Smooth muscle cell (in vitro differentiated cells): ENCODE measurements at regions not wholly inside any gene's neighbourhood (a gene's known extent, or its start where the extent isn't known, plus 50 kb on each side); places are given as distances from the start of the nearest gene placed in this dataset.
"Not testable (repeated sequence)": the region's sequence is repeated elsewhere in the genome, so short reads cannot be mapped to it uniquely, and the experiment has no call there.

Experiments
- DNase-seq: peaks from one replicate; lab custom pipeline; 2025; ENCODE audit not compliant: unreplicated experiment; lab: John Stamatoyannopoulos, UW
- H2AFZ ChIP-seq: fragments of 200-600 bp; sonication (generic); 2 replicates; pipeline ENCODE4 v1.6.0; 2016; ENCODE audit warnings: antibody characterized with exemption, low read depth, mild to moderate bottlenecking
- H3F3A ChIP-seq: fragments of 200-600 bp; sonication (generic); 2 replicates; pipeline ENCODE4 v1.6.0; 2017; ENCODE audit warnings: antibody characterized with exemption, low read depth
- H3K27ac ChIP-seq: fragments of 200-600 bp; sonication (generic); 2 replicates; pipeline ENCODE4 v1.5.1; 2016; ENCODE audit warnings: low read depth, mild to moderate bottlenecking
- H3K27me3 ChIP-seq: fragments of 200-600 bp; sonication (generic); 2 replicates; pipeline ENCODE4 v1.6.1; 2016; ENCODE audit warnings: low read depth, mild to moderate bottlenecking
- H3K36me3 ChIP-seq: fragments of 200-600 bp; sonication (generic); 2 replicates; pipeline ENCODE4 v1.5.1; 2016; ENCODE audit warnings: low read depth
- H3K4me1 ChIP-seq: fragments of 200-600 bp; sonication (generic); 2 replicates; pipeline ENCODE4 v1.5.1; 2016; ENCODE audit warnings: low read depth
- H3K4me2 ChIP-seq: fragments of 200-600 bp; sonication (generic); 2 replicates; pipeline ENCODE4 v1.6.0; 2016; ENCODE audit warnings: mild to moderate bottlenecking
- H3K4me3 ChIP-seq: fragments of 200-600 bp; sonication (generic); 2 replicates; pipeline ENCODE4 v1.5.1; 2016; ENCODE audit warnings: mild to moderate bottlenecking
- H3K79me2 ChIP-seq: fragments of 200-600 bp; sonication (generic); 2 replicates; pipeline ENCODE4 v1.6.0; 2016; ENCODE audit warnings: low read depth, mild to moderate bottlenecking
- H3K9ac ChIP-seq: fragments of 200-600 bp; sonication (generic); 2 replicates; pipeline ENCODE4 v1.6.0; 2016; ENCODE audit warnings: low read depth
- H3K9me3 ChIP-seq: fragments of 200-600 bp; sonication (generic); replicated peaks from 2 replicates; pipeline ENCODE4 v1.5.1; 2016; ENCODE audit warnings: low read depth
- H4K20me1 ChIP-seq: fragments of 200-600 bp; sonication (generic); 2 replicates; pipeline ENCODE4 v1.6.0; 2016; ENCODE audit warnings: low read depth
- WGBS: methylation state at CpG from one replicate; pipeline ENCODE4 v1.1.7; 2016; ENCODE audit warnings: low lambda C conversion rate; 5-methylcytosine and 5-hydroxymethylcytosine counted together
- TF ChIP-seq, protein P1 (sequence below): fragments of 200-600 bp; sonication (generic); IDR thresholded peaks from 2 replicates; pipeline ENCODE4 v1.5.1; 2017; ENCODE audit warnings: borderline replicate concordance, mild to moderate bottlenecking, antibody characterized with exemption; ENCODE audit not compliant: insufficient read depth, poor library complexity, severe bottlenecking

GRCh38 chr3:193822492-193823212 lies 229.6 kb downstream of the OPA1 start:
- H3K4me2 ChIP-seq: peak overlapping the region; percentile 67
- no peaks in the 10 kb centered on the region for H3K9me3 ChIP-seq
- H3K36me3 ChIP-seq: no peaks in the 10 kb centered on the region
- no peaks in the 10 kb centered on the region for H3K27me3 ChIP-seq
- H3K9ac ChIP-seq: no peak overlapping the region
- H4K20me1 ChIP-seq: no peaks in the 10 kb centered on the region
- no peak overlapping the region for H3K4me3 ChIP-seq
- no peaks in the 10 kb centered on the region for H3K79me2 ChIP-seq
- peaks cover 11% of the 10 kb centered on the region for H3F3A ChIP-seq
- no peak overlapping the region for H2AFZ ChIP-seq
- peak overlapping the region; percentile 81 for H3K27ac ChIP-seq
- TF ChIP-seq, protein P1, sequence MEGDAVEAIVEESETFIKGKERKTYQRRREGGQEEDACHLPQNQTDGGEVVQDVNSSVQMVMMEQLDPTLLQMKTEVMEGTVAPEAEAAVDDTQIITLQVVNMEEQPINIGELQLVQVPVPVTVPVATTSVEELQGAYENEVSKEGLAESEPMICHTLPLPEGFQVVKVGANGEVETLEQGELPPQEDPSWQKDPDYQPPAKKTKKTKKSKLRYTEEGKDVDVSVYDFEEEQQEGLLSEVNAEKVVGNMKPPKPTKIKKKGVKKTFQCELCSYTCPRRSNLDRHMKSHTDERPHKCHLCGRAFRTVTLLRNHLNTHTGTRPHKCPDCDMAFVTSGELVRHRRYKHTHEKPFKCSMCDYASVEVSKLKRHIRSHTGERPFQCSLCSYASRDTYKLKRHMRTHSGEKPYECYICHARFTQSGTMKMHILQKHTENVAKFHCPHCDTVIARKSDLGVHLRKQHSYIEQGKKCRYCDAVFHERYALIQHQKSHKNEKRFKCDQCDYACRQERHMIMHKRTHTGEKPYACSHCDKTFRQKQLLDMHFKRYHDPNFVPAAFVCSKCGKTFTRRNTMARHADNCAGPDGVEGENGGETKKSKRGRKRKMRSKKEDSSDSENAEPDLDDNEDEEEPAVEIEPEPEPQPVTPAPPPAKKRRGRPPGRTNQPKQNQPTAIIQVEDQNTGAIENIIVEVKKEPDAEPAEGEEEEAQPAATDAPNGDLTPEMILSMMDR: no peak
- WGBS: 29% methylated on average over 3 of the region's 3 CpGs
- no peak for DNase-seq
- H3K4me1 ChIP-seq: peaks cover 31% of the 10 kb centered on the region

DNA sequence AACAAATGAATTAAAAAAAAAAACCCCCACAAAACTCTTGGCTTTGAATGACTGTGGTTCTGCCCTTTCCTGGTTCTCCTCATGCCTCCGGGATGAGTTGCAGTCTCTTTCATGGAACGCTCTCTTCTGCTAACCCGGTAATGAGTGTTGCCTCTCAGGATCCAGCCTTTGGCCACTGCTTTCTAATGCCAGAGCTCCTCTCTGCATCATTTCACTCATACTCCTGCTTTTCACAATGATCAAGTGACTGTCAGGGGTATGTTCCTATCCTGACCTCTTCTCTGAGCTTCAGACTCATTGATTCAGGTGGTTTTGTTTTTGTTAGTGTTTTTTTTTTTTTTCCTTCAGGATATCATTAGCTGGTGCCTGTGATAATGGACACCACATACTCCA lies 230.2 kb downstream of the OPA1 start:
- H3K9me3 ChIP-seq, H3K27me3 ChIP-seq, DNase-seq, H3K79me2 ChIP-seq, H3K36me3 ChIP-seq, H3K4me3 ChIP-seq, H3K9ac ChIP-seq, H4K20me1 ChIP-seq, H2AFZ ChIP-seq: not testable (repeated sequence)
- Histone ChIP-seq H3K4me2 (peak overlapping the region; percentile 67), H3K4me1 (peaks cover 34% of the 10 kb centered on the region), H3K27ac (peak overlapping the region; percentile 81), H3F3A (peaks cover 11% of the 10 kb centered on the region)
- 27% methylated on average over 3 of the region's 3 CpGs for WGBS

- H3K27me3 ChIP-seq: no peaks in the 10 kb centered on the region
- peaks cover 22% of the 10 kb centered on the region for H3F3A ChIP-seq
- no peaks in the 10 kb centered on the region for H4K20me1 ChIP-seq
- no peak overlapping the region for H3K9ac ChIP-seq
- no peak for DNase-seq
- H2AFZ ChIP-seq: no peak overlapping the region
- no peak overlapping the region for H3K27ac ChIP-seq
- H3K36me3 ChIP-seq: no peaks in the 10 kb centered on the region
- TF ChIP-seq, protein P1: no peak
- H3K4me1 ChIP-seq: peaks cover 34% of the 10 kb centered on the region
- no peaks in the 10 kb centered on the region for H3K79me2 ChIP-seq
- H3K4me2 ChIP-seq: no peak overlapping the region
- H3K9me3 ChIP-seq: no peaks in the 10 kb centered on the region
- H3K4me3 ChIP-seq: no peak overlapping the region
Observed at GRCh38 chr3:193824365-193824764, 231.4 kb downstream of the OPA1 start.

DNA sequence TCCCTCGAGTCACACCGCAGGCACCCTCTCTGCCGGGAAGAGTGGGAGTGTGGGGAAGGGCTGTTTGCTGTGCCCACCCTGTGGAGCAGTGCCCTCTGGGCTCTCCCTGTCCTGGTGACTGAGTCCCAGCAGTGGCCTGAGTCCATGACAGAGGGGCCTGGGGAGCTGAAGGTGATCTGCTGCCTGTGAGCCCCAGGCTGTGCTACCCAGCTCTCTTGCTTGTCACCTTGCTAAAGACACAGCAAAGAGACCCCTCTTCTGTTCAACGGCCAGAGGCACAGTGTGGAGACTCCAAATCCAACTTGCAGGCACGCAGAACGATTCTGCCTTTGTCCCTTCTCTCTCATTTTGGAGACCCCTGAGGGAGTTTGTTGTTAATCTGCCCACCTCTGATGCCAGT lies 232.6 kb downstream of the OPA1 start:
- H3K4me3 ChIP-seq: no peak overlapping the region
- H3K9me3 ChIP-seq: no peaks in the 10 kb centered on the region
- H3K79me2 ChIP-seq: no peaks in the 10 kb centered on the region
- H3K4me2 ChIP-seq: no peak overlapping the region
- H3K4me1 ChIP-seq: peaks cover 32% of the 10 kb centered on the region
- H4K20me1 ChIP-seq: no peaks in the 10 kb centered on the region
- peaks cover 25% of the 10 kb centered on the region for H3F3A ChIP-seq
- no peaks in the 10 kb centered on the region for H3K36me3 ChIP-seq
- no peak for DNase-seq
- no peak overlapping the region for H3K9ac ChIP-seq
- no peak overlapping the region for H3K27ac ChIP-seq
- no peak overlapping the region for H2AFZ ChIP-seq
- WGBS: 86% methylated on average over 6 of the region's 6 CpGs
- TF ChIP-seq, protein P1: no peak
- H3K27me3 ChIP-seq: no peaks in the 10 kb centered on the region
